T-cell (primary cell): ENCODE measurements at regions not wholly inside any gene's neighbourhood (a gene's known extent, or its start where the extent isn't known, plus 50 kb on each side); places are given as distances from the start of the nearest gene placed in this dataset.

Experiments
- ATAC-seq, 4 experiments: fragments of 200-7000 bp in 3 of 4; fragments of 150-1000 bp in 1 of 4; cut with Tn5 transposase; replicated peaks in 1 of 4; 1 replicate in 3 of 4; 2 replicates in 1 of 4; pipeline ENCODE4 v1.10.0; 2021; ENCODE audit warnings: moderate library complexity in 3 of 4, mild to moderate bottlenecking in 2 of 4, moderate number of reproducible peaks in 1 of 4
- CTCF ChIA-PET, 2 donors: fragments of 300-600 bp; sonication (Branson Sonifier 250); formaldehyde crosslinking; loops; one replicate each; lab custom pipeline; 2022; ENCODE audit warnings: antibody characterized with exemption in 2 of 2; lab: Charles Lee
- POLR2A ChIA-PET, 2 donors: fragments of 300-600 bp; sonication (Branson Sonifier 250); formaldehyde crosslinking; loops; one replicate each; lab custom pipeline; 2022; ENCODE audit warnings: antibody characterized with exemption in 2 of 2; lab: Charles Lee
- DNase-seq, 35 experiments: peaks; one replicate each; pipeline versions ENCODE4 v3.0.0 to v3.0.0-alpha.2; 2013 to 2023
- H3K27ac ChIP-seq: one replicate; pipeline ENCODE4 v1.5.1; 2013; ENCODE audit warnings: low read length
- H3K27me3 ChIP-seq, 2 experiments: replicated peaks in 1 of 2; 1 replicate in 1 of 2; 2 replicates in 1 of 2; pipeline versions ENCODE4 v1.6.1 to v1.7.0; 2013; ENCODE audit warnings: low read length in 1 of 2, mixed read lengths in 1 of 2; ENCODE audit not compliant: control insufficient read depth in 2 of 2, insufficient read depth in 2 of 2; ENCODE audit errors: extremely low read depth in 1 of 2
- H3K36me3 ChIP-seq, 2 donors: 1 replicate in 1 of 2; 2 replicates in 1 of 2; pipeline versions ENCODE4 v1.6.1 to v1.7.0; 2013; ENCODE audit warnings: low read length in 1 of 2; ENCODE audit not compliant: control insufficient read depth in 2 of 2, insufficient read depth in 1 of 2; ENCODE audit errors: extremely low read depth in 1 of 2
- H3K4me1 ChIP-seq, 2 experiments: 1 replicate in 1 of 2; 2 replicates in 1 of 2; pipeline versions ENCODE4 v1.6.1 to v1.7.0; 2013; ENCODE audit warnings: low read length in 2 of 2, mixed read lengths in 1 of 2; ENCODE audit not compliant: insufficient read depth in 2 of 2, control insufficient read depth in 1 of 2; ENCODE audit errors: extremely low read depth in 1 of 2
- H3K4me3 ChIP-seq, 2 donors: 1 replicate in 1 of 2; 2 replicates in 1 of 2; pipeline versions ENCODE4 v1.5.1 to v1.7.0; 2013; ENCODE audit warnings: mild to moderate bottlenecking in 2 of 2, low read length in 1 of 2, moderate library complexity in 1 of 2; ENCODE audit not compliant: control insufficient read depth in 1 of 2; ENCODE audit errors: extremely low read depth in 1 of 2
- H3K9me3 ChIP-seq: 2 replicates; pipeline ENCODE4 v1.7.0; 2013
- H3K27ac Mint-ChIP-seq, 2 donors: one replicate each; pipeline ENCODE4 v1.8.0; 2020 to 2021; ENCODE audit warnings: mild to moderate bottlenecking in 2 of 2, mixed read lengths in 2 of 2
- H3K27me3 Mint-ChIP-seq, 2 donors: one replicate each; pipeline ENCODE4 v1.8.0; 2021 to 2022; ENCODE audit warnings: mixed read lengths in 2 of 2
- H3K36me3 Mint-ChIP-seq: one replicate; pipeline ENCODE4 v1.8.0; 2021; ENCODE audit warnings: mixed read lengths
- H3K4me1 Mint-ChIP-seq, 3 donors: one replicate each; pipeline ENCODE4 v1.8.0; 2020 to 2022; ENCODE audit warnings: mixed read lengths in 3 of 3, mild to moderate bottlenecking in 1 of 3
- H3K4me3 Mint-ChIP-seq, 3 donors: one replicate each; pipeline ENCODE4 v1.8.0; 2020 to 2022; ENCODE audit warnings: mild to moderate bottlenecking in 3 of 3, mixed read lengths in 3 of 3, moderate library complexity in 3 of 3
- H3K9me3 Mint-ChIP-seq, 3 donors: one replicate each; pipeline ENCODE4 v1.8.0; 2020 to 2022; ENCODE audit warnings: mixed read lengths in 3 of 3
- WGBS: methylation state at CpG from one replicate; pipeline ENCODE4 v1.1.5; 2013; ENCODE audit warnings: missing lambda C conversion rate; ENCODE audit not compliant: insufficient coverage; 5-methylcytosine and 5-hydroxymethylcytosine counted together

GRCh38 chr9:81047280-81047679 lies 642.1 kb downstream of the TLE1 start:
- Mint-ChIP-seq H3K36me3 (no peaks in the 10 kb centered on the region), H3K9me3 (peaks cover 0 to 4% (median 3%) of the 10 kb centered on the region in 3 donors), H3K4me3 (no peak overlapping the region), H3K4me1 (no peaks in the 10 kb centered on the region), H3K27ac (no peak overlapping the region), H3K27me3 (no peaks in the 10 kb centered on the region)
- Histone ChIP-seq H3K9me3 (no peaks in the 10 kb centered on the region), H3K4me1 (no peaks in the 10 kb centered on the region), H3K27ac (no peak overlapping the region), H3K4me3 (no peak overlapping the region), H3K27me3 (no peaks in the 10 kb centered on the region), H3K36me3 (no peaks in the 10 kb centered on the region)
- no peak for ATAC-seq
- WGBS, result 100% methylated on average over 1 of the region's 1 CpG
- POLR2A ChIA-PET, result no interaction called here
- CTCF ChIA-PET, result no interaction called here
- DNase-seq, result no peak

GRCh38 chr9:81045658-81046057 lies 643.7 kb downstream of the TLE1 start:
- H3K27ac ChIP-seq, result no peak overlapping the region
- H3K4me3 ChIP-seq, result no peak overlapping the region
- H3K27me3 Mint-ChIP-seq, result no peaks in the 10 kb centered on the region
- CTCF ChIA-PET, result interaction anchor here in 1 of 2 donors (1.2 kb wide), 1 partner anchor 9 kb away, joined by 3 read pairs; no protein-coding TSS in a partner anchor
- H3K9me3 Mint-ChIP-seq, result peaks cover 0 to 4% (median 3%) of the 10 kb centered on the region in 3 donors
- H3K36me3 Mint-ChIP-seq, result no peaks in the 10 kb centered on the region
- ATAC-seq, result no peak
- no peaks in the 10 kb centered on the region for H3K27me3 ChIP-seq
- no peaks in the 10 kb centered on the region for H3K4me1 ChIP-seq
- POLR2A ChIA-PET, result no interaction called here
- H3K27ac Mint-ChIP-seq, result no peak overlapping the region
- no peaks in the 10 kb centered on the region for H3K9me3 ChIP-seq
- H3K4me3 Mint-ChIP-seq, result no peak overlapping the region
- WGBS, result no CpG with 5 or more reads among the region's 1 CpG
- no peaks in the 10 kb centered on the region for H3K4me1 Mint-ChIP-seq
- no peak for DNase-seq
- no peaks in the 10 kb centered on the region for H3K36me3 ChIP-seq

DNA sequence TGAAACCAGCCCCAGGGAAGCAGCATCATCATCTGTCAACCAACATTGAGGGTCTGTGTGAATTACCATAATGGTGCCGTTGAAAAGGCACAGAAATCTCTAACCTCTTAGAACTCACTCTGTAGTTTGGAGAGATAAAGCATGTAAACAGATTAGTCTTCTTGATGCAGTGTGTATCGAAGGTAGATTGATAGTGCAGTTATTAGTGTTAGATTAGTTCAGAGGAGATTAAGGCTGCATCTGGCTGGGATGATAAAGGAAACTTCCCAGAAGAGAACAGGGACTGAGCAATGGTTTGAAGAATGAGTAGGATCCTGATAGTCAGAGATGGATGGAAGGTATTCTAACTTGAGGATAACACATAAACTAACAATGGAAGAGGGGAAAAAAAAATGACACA lies 651.5 kb downstream of the TLE1 start:
- DNase-seq, result no peak
- ChIA-PET CTCF (no interaction called here), POLR2A (no interaction called here)
- Histone ChIP-seq H3K27ac (no peak overlapping the region), H3K4me1 (no peaks in the 10 kb centered on the region), H3K4me3 (no peak overlapping the region), H3K27me3 (no peaks in the 10 kb centered on the region), H3K9me3 (no peaks in the 10 kb centered on the region), H3K36me3 (no peaks in the 10 kb centered on the region)
- H3K4me3 Mint-ChIP-seq, result no peak overlapping the region
- WGBS, result 67% methylated on average over 1 of the region's 2 CpGs
- no peaks in the 10 kb centered on the region for H3K27me3 Mint-ChIP-seq
- peaks cover 0 to 18% (median 11%) of the 10 kb centered on the region in 3 donors for H3K9me3 Mint-ChIP-seq
- no peak overlapping the region for H3K27ac Mint-ChIP-seq
- no peaks in the 10 kb centered on the region for H3K36me3 Mint-ChIP-seq
- H3K4me1 Mint-ChIP-seq, result no peaks in the 10 kb centered on the region
- ATAC-seq, result no peak

GRCh38 chr9:81035601-81036000 lies 653.7 kb downstream of the TLE1 start:
- no peak for ATAC-seq
- POLR2A ChIA-PET, result interaction anchor here in 1 of 2 donors (0.6 to 0.8 kb wide), 2 partner anchors 104 to 1101 kb away, joined by 3 read pairs; no protein-coding TSS in a partner anchor

DNA sequence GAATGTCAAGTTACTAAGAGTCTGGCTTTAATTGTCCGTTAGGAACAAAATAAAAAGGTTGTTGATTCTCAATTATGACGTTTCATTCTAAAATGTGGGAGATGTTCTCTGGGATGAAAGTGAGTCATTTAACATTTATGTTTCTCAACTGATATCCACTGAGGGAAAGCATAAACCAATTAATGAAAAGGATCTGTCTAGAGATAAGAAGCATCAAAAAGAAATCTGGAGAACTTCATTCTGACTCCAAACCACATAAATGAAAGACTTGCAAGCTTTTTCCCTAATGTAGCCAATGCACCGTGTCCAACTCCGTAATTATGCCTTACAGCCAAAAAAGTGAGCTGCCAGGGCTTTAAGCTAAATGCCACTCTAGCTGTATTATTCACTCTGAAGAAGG lies 654.2 kb downstream of the TLE1 start:
- 80% methylated on average over 1 of the region's 4 CpGs for WGBS
- H3K4me1 Mint-ChIP-seq, result no peaks in the 10 kb centered on the region
- Histone ChIP-seq H3K4me3 (no peak overlapping the region), H3K27me3 (no peaks in the 10 kb centered on the region), H3K9me3 (no peaks in the 10 kb centered on the region), H3K4me1 (no peaks in the 10 kb centered on the region), H3K36me3 (no peaks in the 10 kb centered on the region), H3K27ac (no peak overlapping the region)
- peaks cover 0 to 18% (median 16%) of the 10 kb centered on the region in 3 donors for H3K9me3 Mint-ChIP-seq
- no peak for ATAC-seq
- H3K36me3 Mint-ChIP-seq, result no peaks in the 10 kb centered on the region
- no peaks in the 10 kb centered on the region for H3K27me3 Mint-ChIP-seq
- no peak overlapping the region for H3K4me3 Mint-ChIP-seq
- no peak overlapping the region for H3K27ac Mint-ChIP-seq
- POLR2A ChIA-PET, result interaction anchor here in 1 of 2 donors (0.6 to 0.8 kb wide), 2 partner anchors 104 to 1100 kb away, joined by 3 read pairs; no protein-coding TSS in a partner anchor
- DNase-seq, result no peak
- CTCF ChIA-PET, result no interaction called here

More at GRCh38 chr9:81035601-81036000, 653.7 kb downstream of the TLE1 start:
- Mint-ChIP-seq H3K4me3 (no peak overlapping the region), H3K36me3 (no peaks in the 10 kb centered on the region), H3K9me3 (peaks cover 0 to 18% (median 16%) of the 10 kb centered on the region in 3 donors), H3K27ac (no peak overlapping the region), H3K4me1 (no peaks in the 10 kb centered on the region), H3K27me3 (no peaks in the 10 kb centered on the region)
- Histone ChIP-seq H3K36me3 (no peaks in the 10 kb centered on the region), H3K9me3 (no peaks in the 10 kb centered on the region), H3K27ac (no peak overlapping the region), H3K4me3 (no peak overlapping the region), H3K27me3 (no peaks in the 10 kb centered on the region), H3K4me1 (no peaks in the 10 kb centered on the region)
- no peak for DNase-seq
- CTCF ChIA-PET, result no interaction called here
- WGBS, result no CpG with 5 or more reads among the region's 1 CpG

- Histone ChIP-seq H3K4me3 (no peak overlapping the region), H3K27me3 (no peaks in the 10 kb centered on the region), H3K4me1 (no peaks in the 10 kb centered on the region), H3K9me3 (no peaks in the 10 kb centered on the region), H3K36me3 (no peaks in the 10 kb centered on the region), H3K27ac (no peak overlapping the region)
- no peak overlapping the region for H3K27ac Mint-ChIP-seq
- ChIA-PET CTCF (no interaction called here), POLR2A (no interaction called here)
- no peaks in the 10 kb centered on the region for H3K27me3 Mint-ChIP-seq
- no peak overlapping the region for H3K4me3 Mint-ChIP-seq
- no peaks in the 10 kb centered on the region for H3K36me3 Mint-ChIP-seq
- ATAC-seq, result no peak
- WGBS, result no CpG with 5 or more reads among the region's 1 CpG
- no peak for DNase-seq
- peaks cover 0 to 16% (median 9%) of the 10 kb centered on the region in 3 donors for H3K9me3 Mint-ChIP-seq
- no peaks in the 10 kb centered on the region for H3K4me1 Mint-ChIP-seq
Measured at GRCh38 chr9:81032831-81033230, 656.5 kb downstream of the TLE1 start.
